RCC 7860 (cell line): ENCODE measurements at regions not wholly inside any gene's neighbourhood (a gene's known extent, or its start where the extent isn't known, plus 50 kb on each side); places are given as distances from the start of the nearest gene placed in this dataset.

Experiments
- DNase-seq: peaks from one replicate; pipeline ENCODE4 v3.0.0-alpha.2; 2015; ENCODE audit warnings: low spot score
- FAIRE-seq: peaks from 2 replicates; lab custom pipeline; 2012; peaks lifted over from hg19 to GRCh38; lab: Jason Lieb, UNC

GRCh38 chr3:163132111-163132510, 1635.5 kb downstream of the OTOL1 start:
- no peak for FAIRE-seq

DNA sequence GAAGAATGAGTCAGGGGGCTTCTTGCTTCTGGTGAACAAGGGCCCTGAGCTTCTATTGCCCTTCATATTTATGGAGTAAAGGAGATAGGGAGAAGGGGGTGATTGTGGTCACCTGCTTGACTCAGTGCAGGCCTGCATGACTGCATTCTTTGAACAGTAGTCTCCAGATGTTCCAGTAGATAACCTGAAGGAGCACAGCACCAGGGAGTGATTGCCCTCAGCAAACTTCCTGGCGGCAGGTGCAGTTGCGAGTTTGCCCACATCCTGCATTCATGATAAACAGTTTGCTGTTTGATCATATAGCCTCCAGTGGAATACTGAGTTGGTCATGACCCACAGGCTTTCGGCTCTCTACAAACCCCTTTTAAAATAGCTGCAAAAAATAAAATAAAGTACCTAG, 1632.7 kb downstream of the OTOL1 start:
- DNase-seq (no peak), FAIRE-seq (no peak)

More at GRCh38 chr3:163132111-163132510, 1635.5 kb downstream of the OTOL1 start:
- DNase-seq, result no peak

DNA sequence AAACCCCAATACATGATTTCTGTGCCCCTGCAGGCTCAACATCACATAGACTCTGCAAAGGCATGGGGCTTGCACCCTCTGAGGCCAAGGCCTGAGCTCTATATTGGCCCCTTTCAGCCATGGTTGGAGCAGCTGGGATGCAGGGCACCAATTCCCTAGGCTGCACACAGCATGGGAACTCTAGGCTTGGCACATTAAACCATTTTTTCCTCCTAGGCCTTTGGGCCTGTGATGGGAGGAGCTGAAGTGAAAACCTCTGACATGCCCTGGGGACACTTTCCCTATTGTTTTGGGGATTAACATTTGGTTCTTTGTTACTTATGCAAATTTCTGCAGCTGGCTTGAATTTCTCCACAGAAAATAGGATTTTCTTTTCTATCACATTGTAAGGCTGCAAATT, 1629.5 kb downstream of the OTOL1 start:
- DNase-seq (no peak), FAIRE-seq (no peak)
